NT2/D1 (cell line): ENCODE measurements at regions not wholly inside any gene's neighbourhood (a gene's known extent, or its start where the extent isn't known, plus 50 kb on each side); places are given as distances from the start of the nearest gene placed in this dataset.

Source experiments
- DNase-seq: peaks from one replicate; pipeline ENCODE4 v3.0.0-alpha.2; 2011; ENCODE audit warnings: low read depth, low spot score
- H3K27me3 ChIP-seq: 2 replicates; pipeline ENCODE4 v1.6.0; 2011; ENCODE audit warnings: mild to moderate bottlenecking; ENCODE audit not compliant: insufficient read length, insufficient read depth
- H3K36me3 ChIP-seq: 2 replicates; pipeline ENCODE4 v1.6.1; 2011; ENCODE audit warnings: mild to moderate bottlenecking, low read length, mixed read lengths; ENCODE audit not compliant: insufficient read depth, insufficient read length
- H3K4me1 ChIP-seq: 2 replicates; pipeline ENCODE4 v1.5.1; 2011; ENCODE audit not compliant: insufficient read depth, insufficient read length
- H3K4me3 ChIP-seq: 2 replicates; pipeline ENCODE4 v1.5.1; 2011; ENCODE audit warnings: low read depth; ENCODE audit not compliant: insufficient read length
- H3K9ac ChIP-seq: 2 replicates; pipeline ENCODE4 v1.6.0; 2011; ENCODE audit warnings: low read depth; ENCODE audit not compliant: insufficient read length
- H3K9me3 ChIP-seq: 2 replicates; pipeline ENCODE4 v1.5.1; 2011; ENCODE audit warnings: mild to moderate bottlenecking, low read length; ENCODE audit not compliant: insufficient read depth
- SUZ12 ChIP-seq: IDR thresholded peaks from 2 replicates; pipeline ENCODE4 v1.6.1; 2011; ENCODE audit not compliant: insufficient read length, insufficient read depth; ENCODE audit errors: extremely low read depth
- YY1 ChIP-seq: IDR thresholded peaks from 2 replicates; pipeline ENCODE4 v1.6.1; 2011; ENCODE audit not compliant: insufficient read length, insufficient read depth
- ZNF274 ChIP-seq: IDR thresholded peaks from 2 replicates; pipeline ENCODE4 v1.6.1; 2011; ENCODE audit warnings: mild to moderate bottlenecking, low read depth, low read length

DNA sequence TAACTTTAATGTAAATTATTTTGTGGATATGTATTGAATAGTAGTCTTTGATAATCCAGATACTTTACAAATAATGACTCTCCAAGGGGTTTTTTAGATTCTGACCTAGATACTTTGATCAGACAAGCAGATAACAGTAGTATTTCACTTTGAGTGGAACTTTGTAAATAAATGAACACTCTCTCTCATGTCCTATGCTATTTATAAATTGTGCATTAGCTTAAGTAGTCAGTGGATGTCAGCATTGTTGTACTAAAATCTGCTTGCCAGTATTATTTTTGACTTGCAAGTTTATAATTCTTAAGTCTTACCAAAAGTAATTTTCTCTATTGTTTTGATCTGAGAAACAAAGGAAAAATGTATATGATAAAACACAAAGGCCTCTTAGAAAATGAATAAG lies 1113.1 kb upstream of the NRXN1 start:
- Histone ChIP-seq H3K27me3 (no peaks in the 10 kb centered on the region), H3K36me3 (no peaks in the 10 kb centered on the region), H3K4me1 (no peaks in the 10 kb centered on the region), H3K4me3 (no peak overlapping the region), H3K9me3 (no peaks in the 10 kb centered on the region), H3K9ac (no peak overlapping the region)
- no peak for DNase-seq
- TF ChIP-seq YY1, result no peak
- no peak for TF ChIP-seq SUZ12
- no peak for TF ChIP-seq ZNF274

DNA sequence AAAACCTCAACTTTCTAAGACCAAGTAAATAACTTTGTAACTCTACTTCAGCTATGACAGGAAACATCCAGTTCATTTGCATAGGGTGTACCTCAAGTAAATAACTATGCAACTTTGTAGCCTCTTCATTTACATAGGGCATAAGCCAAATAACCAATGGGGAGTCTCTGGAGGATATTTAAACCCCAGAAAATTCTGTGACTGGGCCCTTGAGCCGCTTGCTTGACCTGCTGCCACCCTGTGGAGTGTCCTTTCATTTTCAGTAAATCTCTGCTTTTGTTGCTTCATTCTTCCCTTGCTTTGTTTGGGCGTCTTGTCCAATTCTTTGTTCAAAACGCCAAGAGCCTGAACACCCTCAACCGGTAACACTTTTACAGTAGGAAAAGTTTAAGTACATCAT lies 1112.7 kb upstream of the NRXN1 start:
- H3K36me3 ChIP-seq, result no peaks in the 10 kb centered on the region
- no peak overlapping the region for H3K9ac ChIP-seq

DNA sequence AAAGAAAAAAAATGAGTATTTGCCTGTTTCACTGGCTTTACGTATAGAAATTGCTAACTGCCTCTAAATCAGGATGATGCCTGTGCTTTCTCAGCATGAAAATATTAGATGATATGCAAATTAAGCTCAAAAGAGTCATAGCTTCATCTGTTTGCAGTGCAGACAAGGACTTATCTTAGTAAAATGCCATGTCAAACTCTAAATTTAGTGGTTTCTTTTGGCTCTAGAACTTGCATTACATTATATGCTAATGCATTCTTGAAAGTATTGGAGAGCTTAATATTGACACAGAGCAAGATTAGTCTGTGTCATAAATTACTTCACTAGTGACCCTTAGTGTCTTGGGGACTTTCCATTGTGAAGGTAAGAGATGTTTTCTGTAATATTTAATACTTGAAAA lies 1109.1 kb upstream of the NRXN1 start:
- Histone ChIP-seq H3K9ac (no peak overlapping the region), H3K4me1 (no peaks in the 10 kb centered on the region), H3K4me3 (no peak overlapping the region), H3K36me3 (no peaks in the 10 kb centered on the region), H3K9me3 (no peaks in the 10 kb centered on the region), H3K27me3 (no peaks in the 10 kb centered on the region)
- TF ChIP-seq SUZ12 (no peak), YY1 (no peak), ZNF274 (no peak)
- DNase-seq, result no peak

More for the DNA sequence above, 1112.7 kb upstream of the NRXN1 start:
- Histone ChIP-seq H3K4me3 (no peak overlapping the region), H3K4me1 (no peaks in the 10 kb centered on the region), H3K27me3 (no peaks in the 10 kb centered on the region), H3K9me3 (no peaks in the 10 kb centered on the region)
- TF ChIP-seq ZNF274 (no peak), SUZ12 (no peak), YY1 (no peak)
- no peak for DNase-seq

DNA sequence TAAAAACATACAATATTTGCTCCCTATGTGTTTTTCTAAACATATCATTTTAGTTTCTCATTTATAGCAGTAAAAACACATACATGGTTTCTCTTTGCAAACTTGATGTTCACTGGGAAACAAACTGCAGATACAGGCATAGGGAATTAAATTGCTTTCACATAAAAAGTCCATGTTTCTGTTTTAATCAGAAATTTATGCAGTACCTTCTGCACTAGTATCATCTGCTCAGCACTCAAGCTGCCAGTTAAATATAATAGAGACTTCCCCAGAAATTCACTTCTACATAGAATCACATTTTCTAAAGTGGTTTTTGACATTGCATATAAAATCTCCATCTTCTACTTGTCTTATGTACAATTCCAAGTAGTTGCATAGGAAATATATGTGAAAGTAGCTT lies 1107.3 kb upstream of the NRXN1 start:
- no peak overlapping the region for H3K4me3 ChIP-seq
- H3K9me3 ChIP-seq, result no peaks in the 10 kb centered on the region
- H3K36me3 ChIP-seq, result no peaks in the 10 kb centered on the region
- no peak overlapping the region for H3K9ac ChIP-seq
- TF ChIP-seq SUZ12 (no peak), ZNF274 (no peak), YY1 (no peak)
- no peaks in the 10 kb centered on the region for H3K4me1 ChIP-seq
- no peak for DNase-seq
- no peaks in the 10 kb centered on the region for H3K27me3 ChIP-seq

- Histone ChIP-seq H3K36me3 (no peaks in the 10 kb centered on the region), H3K4me3 (no peak overlapping the region), H3K27me3 (no peaks in the 10 kb centered on the region), H3K4me1 (no peaks in the 10 kb centered on the region), H3K9me3 (no peaks in the 10 kb centered on the region), H3K9ac (no peak overlapping the region)
- DNase-seq, result no peak
- TF ChIP-seq SUZ12 (no peak), YY1 (no peak), ZNF274 (no peak)
Measured at GRCh38 chr2:52135235-52135634, 1103.3 kb upstream of the NRXN1 start.

DNA sequence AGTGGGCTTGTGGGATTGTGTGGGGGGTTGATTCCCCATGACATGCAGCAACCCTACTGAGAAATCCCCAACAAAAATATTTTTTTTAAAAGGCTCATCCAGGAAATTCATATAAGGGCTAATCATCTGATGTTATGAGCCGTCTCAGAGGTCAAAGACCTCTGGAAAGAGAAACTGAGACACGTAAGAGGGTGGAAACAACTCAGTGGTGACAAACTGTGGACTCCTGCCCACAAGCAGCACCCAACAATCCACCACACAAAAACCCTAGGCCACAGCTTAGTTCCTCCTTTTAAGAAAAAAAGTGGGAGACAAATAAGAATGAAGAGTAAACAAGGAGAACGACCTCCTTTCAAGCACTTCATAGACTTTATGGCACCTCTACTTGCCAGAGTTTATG lies 1096.1 kb upstream of the NRXN1 start:
- Histone ChIP-seq H3K4me3 (no peak overlapping the region), H3K27me3 (no peaks in the 10 kb centered on the region), H3K9me3 (no peaks in the 10 kb centered on the region), H3K36me3 (no peaks in the 10 kb centered on the region), H3K9ac (no peak overlapping the region), H3K4me1 (no peaks in the 10 kb centered on the region)
- TF ChIP-seq ZNF274, result no peak
- TF ChIP-seq YY1, result no peak
- no peak for TF ChIP-seq SUZ12
- DNase-seq, result no peak

- no peaks in the 10 kb centered on the region for H3K9me3 ChIP-seq
- H3K4me1 ChIP-seq, result no peaks in the 10 kb centered on the region
- H3K27me3 ChIP-seq, result no peaks in the 10 kb centered on the region
- H3K9ac ChIP-seq, result no peak overlapping the region
- H3K4me3 ChIP-seq, result no peak overlapping the region
- H3K36me3 ChIP-seq, result no peaks in the 10 kb centered on the region
- TF ChIP-seq ZNF274, result no peak
- no peak for DNase-seq
Measured at GRCh38 chr2:52127527-52127926, 1095.6 kb upstream of the NRXN1 start.

GRCh38 chr2:52117299-52117698 lies 1085.4 kb upstream of the NRXN1 start:
- TF ChIP-seq ZNF274, result no peak
- no peak for TF ChIP-seq SUZ12
- no peak for TF ChIP-seq YY1
- Histone ChIP-seq H3K9ac (no peak overlapping the region), H3K4me3 (no peak overlapping the region)

More at GRCh38 chr2:52117299-52117698, 1085.4 kb upstream of the NRXN1 start:
- no peak for DNase-seq
- no peaks in the 10 kb centered on the region for H3K4me1 ChIP-seq
- H3K27me3 ChIP-seq, result no peaks in the 10 kb centered on the region
- H3K9me3 ChIP-seq, result no peaks in the 10 kb centered on the region
- H3K36me3 ChIP-seq, result no peaks in the 10 kb centered on the region
